IMR-90 (cell line): ENCODE measurements at regions not wholly inside any gene's neighbourhood (a gene's known extent, or its start where the extent isn't known, plus 50 kb on each side); places are given as distances from the start of the nearest gene placed in this dataset.

Experiments used
- ATAC-seq: fragments of 200-7000 bp; cut with Tn5 transposase; 2 replicates; pipeline ENCODE4 v1.9.1; 2020; ENCODE audit warnings: low read depth, mild to moderate bottlenecking, moderate library complexity
- BruUV-seq: library from RNA; stranded (reverse); fragments of 400-500 nt; replicated peaks from 2 replicates; lab custom pipeline; 2021; lab: Mats Ljungman, UMichigan
- CTCF ChIA-PET: fragments of 300-600 bp; formaldehyde crosslinking; extraction: SDS; loops from one replicate; lab custom pipeline; 2021; ENCODE audit warnings: antibody characterized with exemption; lab: Yijun Ruan, JAX
- POLR2A ChIA-PET: fragments of 300-600 bp; sonication (Branson Sonifier 250); formaldehyde crosslinking; loops from one replicate; lab custom pipeline; 2022; ENCODE audit warnings: antibody characterized with exemption; ENCODE audit not compliant: unreplicated experiment; lab: Charles Lee
- DNase-seq: peaks from one replicate; pipeline ENCODE4 v3.0.0; 2013
- H2AFZ ChIP-seq: replicated peaks from 2 replicates; pipeline ENCODE3; 2013; ENCODE audit warnings: low read length, mild to moderate bottlenecking; ENCODE audit not compliant: poor library complexity
- H2AK5ac ChIP-seq: 2 replicates; pipeline ENCODE4 v1.6.1; 2013; ENCODE audit warnings: low read depth, low read length, inconsistent platforms
- H2AK9ac ChIP-seq: replicated peaks from 2 replicates; pipeline ENCODE3; 2013; ENCODE audit warnings: mild to moderate bottlenecking, low read depth, low read length, moderate library complexity; ENCODE audit not compliant: poor library complexity
- H2BK120ac ChIP-seq: 2 replicates; pipeline ENCODE4 v1.6.1; 2013; ENCODE audit warnings: low read depth, low read length, inconsistent platforms
- H2BK15ac ChIP-seq: 3 replicates; pipeline ENCODE4 v1.6.1; 2013; ENCODE audit warnings: low read depth, low read length, inconsistent platforms
- H2BK20ac ChIP-seq: 2 replicates; pipeline ENCODE4 v1.6.1; 2013; ENCODE audit warnings: low read depth, mild to moderate bottlenecking, inconsistent platforms, low read length, moderate library complexity
- H2BK5ac ChIP-seq: 2 replicates; pipeline ENCODE4 v1.6.1; 2013; ENCODE audit warnings: mild to moderate bottlenecking, low read depth, low read length, inconsistent platforms; ENCODE audit not compliant: poor library complexity, severe bottlenecking
- H3K14ac ChIP-seq: replicated peaks from 2 replicates; pipeline ENCODE4 v1.6.1; 2013; ENCODE audit warnings: low read depth, low read length, inconsistent platforms
- H3K18ac ChIP-seq: 2 replicates; pipeline ENCODE4 v1.6.1; 2013; ENCODE audit warnings: low read depth, low read length, control low read depth
- H3K23ac ChIP-seq: 2 replicates; pipeline ENCODE4 v1.6.1; 2013; ENCODE audit warnings: low read depth, low read length, inconsistent platforms
- H3K27ac ChIP-seq: 2 replicates; pipeline ENCODE4 v1.5.1; 2013; ENCODE audit warnings: mild to moderate bottlenecking, control low read depth, low read length; ENCODE audit not compliant: insufficient read depth
- H3K27me3 ChIP-seq: 2 replicates; pipeline ENCODE4 v1.6.1; 2013; ENCODE audit warnings: low read length; ENCODE audit not compliant: control insufficient read depth, insufficient read depth
- H3K36me3 ChIP-seq: 2 replicates; pipeline ENCODE4 v1.6.1; 2013; ENCODE audit warnings: low read length, mixed read lengths; ENCODE audit not compliant: control insufficient read depth, insufficient read depth
- H3K4ac ChIP-seq: 2 replicates; pipeline ENCODE4 v1.6.1; 2013; ENCODE audit warnings: low read depth, low read length, inconsistent platforms
- H3K4me1 ChIP-seq: 2 replicates; pipeline ENCODE4 v1.6.1; 2013; ENCODE audit warnings: low read length, mixed read lengths; ENCODE audit not compliant: control insufficient read depth, insufficient read depth
- H3K4me2 ChIP-seq: 2 replicates; pipeline ENCODE4 v1.6.1; 2013; ENCODE audit warnings: low read depth, mild to moderate bottlenecking, control low read depth, low read length, moderate library complexity
- H3K4me3 ChIP-seq: 2 replicates; pipeline ENCODE4 v1.5.1; 2013; ENCODE audit warnings: low read depth, mild to moderate bottlenecking, control low read depth, low read length, moderate library complexity; ENCODE audit not compliant: insufficient read depth
- H3K56ac ChIP-seq: 2 replicates; pipeline ENCODE4 v1.6.1; 2013; ENCODE audit warnings: low read length, inconsistent platforms; ENCODE audit not compliant: insufficient read depth; ENCODE audit errors: extremely low read depth
- H3K79me1 ChIP-seq, 2 experiments: 2 replicates each; pipeline ENCODE4 v1.6.1; 2013; ENCODE audit warnings: low read length in 2 of 2, inconsistent platforms in 1 of 2, low read depth in 1 of 2
- H3K9ac ChIP-seq: 2 replicates; pipeline ENCODE4 v1.6.1; 2013; ENCODE audit warnings: low read depth, low read length, control low read depth
- H3K9me1 ChIP-seq: 2 replicates; pipeline ENCODE4 v1.6.1; 2013; ENCODE audit warnings: low read length, inconsistent platforms; ENCODE audit not compliant: insufficient read depth
- H3K9me3 ChIP-seq: 2 replicates; pipeline ENCODE4 v1.6.1; 2013; ENCODE audit warnings: low read length; ENCODE audit not compliant: control insufficient read depth, insufficient read depth
- H4K20me1 ChIP-seq: 2 replicates; pipeline ENCODE4 v1.6.1; 2013; ENCODE audit warnings: low read length, inconsistent platforms; ENCODE audit not compliant: insufficient read depth
- H4K5ac ChIP-seq: 2 replicates; pipeline ENCODE4 v1.6.1; 2013; ENCODE audit warnings: mild to moderate bottlenecking, low read depth, low read length, control low read depth
- H4K8ac ChIP-seq, 2 experiments: 2 replicates each; pipeline ENCODE4 v1.6.1; 2013; ENCODE audit warnings: low read depth in 2 of 2, low read length in 2 of 2, control low read depth in 1 of 2, inconsistent platforms in 1 of 2
- H4K91ac ChIP-seq: 2 replicates; pipeline ENCODE4 v1.6.1; 2013; ENCODE audit warnings: low read depth, low read length, inconsistent platforms; ENCODE audit not compliant: insufficient read depth
- BHLHE40 ChIP-seq: fragments of 150-350 bp; IDR thresholded peaks from 2 replicates; pipeline ENCODE4 v1.6.1; 2016; ENCODE audit warnings: mild to moderate bottlenecking, low read depth, low read length
- CEBPB ChIP-seq: IDR thresholded peaks from 2 replicates; pipeline ENCODE4 v1.6.1; 2012; ENCODE audit warnings: low read depth, low read length, improper control_type of control experiment
- CHD1 ChIP-seq: IDR thresholded peaks from 2 replicates; pipeline ENCODE4 v1.6.1; 2012; ENCODE audit warnings: low read depth, low read length, improper control_type of control experiment
- FOS ChIP-seq: fragments of 150-350 bp; IDR thresholded peaks from 2 replicates; pipeline ENCODE4 v1.6.1; 2016; ENCODE audit warnings: low read depth, low read length
- MAZ ChIP-seq: IDR thresholded peaks from 2 replicates; pipeline ENCODE4 v1.6.1; 2012; ENCODE audit warnings: low read depth, mild to moderate bottlenecking, low read length, improper control_type of control experiment, moderate library complexity, borderline replicate concordance
- MXI1 ChIP-seq: IDR thresholded peaks from 2 replicates; pipeline ENCODE4 v1.6.1; 2012; ENCODE audit warnings: low read depth, mild to moderate bottlenecking, low read length, moderate library complexity, borderline replicate concordance
- NFE2L2 ChIP-seq: fragments of 150-350 bp; IDR thresholded peaks from 2 replicates; pipeline ENCODE4 v1.6.1; 2016; ENCODE audit warnings: low read depth, mild to moderate bottlenecking, low read length
- POLR2A ChIP-seq: IDR thresholded peaks from 2 replicates; pipeline ENCODE4 v1.6.1; 2012; ENCODE audit warnings: mild to moderate bottlenecking, low read depth, low read length
- RAD21 ChIP-seq: IDR thresholded peaks from 2 replicates; pipeline ENCODE4 v1.6.1; 2012; ENCODE audit warnings: low read length, improper control_type of control experiment
- RCOR1 ChIP-seq: IDR thresholded peaks from 2 replicates; pipeline ENCODE4 v1.6.1; 2012; ENCODE audit warnings: mild to moderate bottlenecking, low read length, improper control_type of control experiment; ENCODE audit not compliant: insufficient replicate concordance
- RFX5 ChIP-seq: IDR thresholded peaks from 2 replicates; pipeline ENCODE4 v1.8.0; 2012; ENCODE audit warnings: low read depth, mild to moderate bottlenecking, low read length, moderate library complexity
- SMC3 ChIP-seq: fragments of 150-350 bp; IDR thresholded peaks from 2 replicates; pipeline ENCODE4 v1.6.1; 2016; ENCODE audit warnings: low read depth, mild to moderate bottlenecking, antibody characterized with exemption, low read length, moderate library complexity
- WGBS, 2 experiments: methylation state at CpG; one replicate each; pipeline versions ENCODE4 v1.1.5 to v1.1.7; 2013; ENCODE audit warnings: missing lambda C conversion rate in 2 of 2; ENCODE audit not compliant: insufficient read length in 1 of 2; ENCODE audit errors: extremely low coverage in 2 of 2; 5-methylcytosine and 5-hydroxymethylcytosine counted together
- dilution Hi-C: fragments of 300-500 bp; cut with HindIII; formaldehyde crosslinking; loops from one replicate; pipeline ENCODE4 v1.14.3; 2018; ENCODE audit warnings: low sequenced_read_pairs; ENCODE audit not compliant: unreplicated experiment
- in situ Hi-C: fragments of 300-500 bp; cut with MboI; formaldehyde crosslinking; loops from 3 replicates; pipeline ENCODE4 v1.14.3; 2019; ENCODE audit warnings: low sequenced_read_pairs, inconsistent platforms, mixed read lengths
- intact Hi-C: fragments of 100-400 bp; cut with micrococcal nuclease; formaldehyde crosslinking; loops from 2 replicates; pipeline ENCODE4 v1.10.0; 2022
- TF ChIP-seq, protein P1 (sequence below): conservative IDR thresholded peaks from 2 replicates; pipeline ENCODE4 v1.5.1; 2012; ENCODE audit warnings: mild to moderate bottlenecking, low read depth, low read length, improper control_type of control experiment
- TF ChIP-seq, protein P2 (sequence below): fragments of 150-350 bp; IDR thresholded peaks from 2 replicates; pipeline ENCODE4 v1.6.1; 2016; ENCODE audit warnings: low read depth, mild to moderate bottlenecking, low read length, moderate library complexity, borderline replicate concordance

DNA sequence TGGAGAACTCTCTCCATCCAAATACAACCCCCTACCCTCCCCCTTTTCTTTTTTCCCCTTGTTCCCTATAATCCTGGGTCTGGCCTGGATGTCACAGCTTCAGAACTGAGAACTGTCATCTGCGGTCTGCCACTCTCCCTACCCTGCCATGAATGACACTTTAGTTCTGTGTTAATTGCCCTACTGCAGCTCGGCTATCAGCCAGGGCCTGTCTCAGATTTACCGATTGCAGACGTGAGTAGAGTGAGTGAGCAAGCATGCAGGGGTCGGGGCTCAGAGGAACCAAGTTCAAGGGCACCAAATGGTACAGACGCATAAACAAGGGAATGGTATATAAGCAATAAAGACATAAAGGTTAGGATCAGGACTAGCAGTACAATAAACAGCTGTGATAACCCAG, 967.8 kb downstream of the BCL11A start:
- H3K56ac ChIP-seq = no peak overlapping the region
- no peak overlapping the region for H2AK9ac ChIP-seq
- no peak overlapping the region for H2AFZ ChIP-seq
- WGBS, 2 experiments = 0% methylated on average over 2 of the region's 6 CpGs; no CpG with 5 or more reads in 1 of the 2 experiments
- H3K9ac ChIP-seq = no peak overlapping the region
- no peak overlapping the region for H4K8ac ChIP-seq
- H3K27me3 ChIP-seq = no peaks in the 10 kb centered on the region
- BruUV-seq = no TSS peak
- no peaks in the 10 kb centered on the region for H3K4me1 ChIP-seq
- TF ChIP-seq CHD1 (no peak), NFE2L2 (no peak), RAD21 (no peak), MXI1 (no peak), SMC3 (no peak), RFX5 (no peak), CEBPB (no peak), MAZ (no peak), RCOR1 (no peak), POLR2A (no peak), FOS (no peak), BHLHE40 (no peak)
- TF ChIP-seq, protein P1, sequence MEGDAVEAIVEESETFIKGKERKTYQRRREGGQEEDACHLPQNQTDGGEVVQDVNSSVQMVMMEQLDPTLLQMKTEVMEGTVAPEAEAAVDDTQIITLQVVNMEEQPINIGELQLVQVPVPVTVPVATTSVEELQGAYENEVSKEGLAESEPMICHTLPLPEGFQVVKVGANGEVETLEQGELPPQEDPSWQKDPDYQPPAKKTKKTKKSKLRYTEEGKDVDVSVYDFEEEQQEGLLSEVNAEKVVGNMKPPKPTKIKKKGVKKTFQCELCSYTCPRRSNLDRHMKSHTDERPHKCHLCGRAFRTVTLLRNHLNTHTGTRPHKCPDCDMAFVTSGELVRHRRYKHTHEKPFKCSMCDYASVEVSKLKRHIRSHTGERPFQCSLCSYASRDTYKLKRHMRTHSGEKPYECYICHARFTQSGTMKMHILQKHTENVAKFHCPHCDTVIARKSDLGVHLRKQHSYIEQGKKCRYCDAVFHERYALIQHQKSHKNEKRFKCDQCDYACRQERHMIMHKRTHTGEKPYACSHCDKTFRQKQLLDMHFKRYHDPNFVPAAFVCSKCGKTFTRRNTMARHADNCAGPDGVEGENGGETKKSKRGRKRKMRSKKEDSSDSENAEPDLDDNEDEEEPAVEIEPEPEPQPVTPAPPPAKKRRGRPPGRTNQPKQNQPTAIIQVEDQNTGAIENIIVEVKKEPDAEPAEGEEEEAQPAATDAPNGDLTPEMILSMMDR = no peak
- TF ChIP-seq, protein P2, sequence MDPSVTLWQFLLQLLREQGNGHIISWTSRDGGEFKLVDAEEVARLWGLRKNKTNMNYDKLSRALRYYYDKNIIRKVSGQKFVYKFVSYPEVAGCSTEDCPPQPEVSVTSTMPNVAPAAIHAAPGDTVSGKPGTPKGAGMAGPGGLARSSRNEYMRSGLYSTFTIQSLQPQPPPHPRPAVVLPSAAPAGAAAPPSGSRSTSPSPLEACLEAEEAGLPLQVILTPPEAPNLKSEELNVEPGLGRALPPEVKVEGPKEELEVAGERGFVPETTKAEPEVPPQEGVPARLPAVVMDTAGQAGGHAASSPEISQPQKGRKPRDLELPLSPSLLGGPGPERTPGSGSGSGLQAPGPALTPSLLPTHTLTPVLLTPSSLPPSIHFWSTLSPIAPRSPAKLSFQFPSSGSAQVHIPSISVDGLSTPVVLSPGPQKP = no peak
- H3K27ac ChIP-seq = no peak overlapping the region
- no peak overlapping the region for H2BK120ac ChIP-seq
- H4K5ac ChIP-seq = no peak overlapping the region
- no peak overlapping the region for H3K18ac ChIP-seq
- H2BK15ac ChIP-seq = no peak overlapping the region
- H3K4ac ChIP-seq = no peak overlapping the region
- H3K4me2 ChIP-seq = no peak overlapping the region
- H3K9me3 ChIP-seq = peaks cover 6% of the 10 kb centered on the region; the same call in 1 of the 2 replicates
- H3K79me1 ChIP-seq = no peaks in the 10 kb centered on the region
- no peak overlapping the region for H3K14ac ChIP-seq
- no peak overlapping the region for H2AK5ac ChIP-seq
- H4K91ac ChIP-seq = no peak overlapping the region
- ATAC-seq (no peak), DNase-seq (no peak)
- H3K23ac ChIP-seq = no peak overlapping the region
- intact Hi-C loops (no loop called here), dilution Hi-C loops (no loop called here), in situ Hi-C loops (no loop called here)
- no peak overlapping the region for H2BK20ac ChIP-seq
- POLR2A ChIA-PET = no interaction called here
- H2BK5ac ChIP-seq = no peak overlapping the region
- H3K36me3 ChIP-seq = no peaks in the 10 kb centered on the region
- no peaks in the 10 kb centered on the region for H4K20me1 ChIP-seq
- no peak overlapping the region for H3K4me3 ChIP-seq
- CTCF ChIA-PET = no interaction called here
- no peaks in the 10 kb centered on the region for H3K9me1 ChIP-seq
